ENCODE measurements at regions not wholly inside any gene's neighbourhood (a gene's known extent, or its start where the extent isn't known, plus 50 kb on each side); places are given as distances from the start of the nearest gene placed in this dataset.

- H3K4me3 ChIP-seq (replicated peaks; ENCODE audit: low read depth, low read length), result no peak overlapping the region
- no peaks in the 10 kb centered on the region for H3K36me3 ChIP-seq (ENCODE audit: control insufficient read depth, insufficient read depth, low read length)
- no peaks in the 10 kb centered on the region for H3K27me3 ChIP-seq (replicated peaks; ENCODE audit: control insufficient read depth, insufficient read depth, low read length)
- TF ChIP-seq CTCF (IDR thresholded peaks at IDR 0.05; ENCODE audit: insufficient read depth, low read length, poor library complexity, severe bottlenecking), result no peak
- no peak for DNase-seq (ENCODE audit: extremely low read depth, insufficient read length)
These were observed 260.9 kb downstream of the DUSP6 start for GRCh38 chr12:89091293-89091841.

- Histone ChIP-seq H3K27me3 (replicated peaks; ENCODE audit: control insufficient read depth, insufficient read depth, low read length) (no peaks in the 10 kb centered on the region), H3K4me3 (replicated peaks; ENCODE audit: low read depth, low read length) (no peak overlapping the region), H3K36me3 (ENCODE audit: control insufficient read depth, insufficient read depth, low read length) (no peaks in the 10 kb centered on the region)
- no peak for TF ChIP-seq CTCF (IDR thresholded peaks at IDR 0.05; ENCODE audit: insufficient read depth, low read length, poor library complexity, severe bottlenecking)
- no peak for DNase-seq (ENCODE audit: extremely low read depth, insufficient read length)
These were observed 263.0 kb downstream of the DUSP6 start for GRCh38 chr12:89089264-89089663.

GRCh38 chr12:89087876-89088275, 264.4 kb downstream of the DUSP6 start:
- Histone ChIP-seq H3K4me3 (replicated peaks; ENCODE audit: low read depth, low read length) (no peak overlapping the region), H3K27me3 (replicated peaks; ENCODE audit: control insufficient read depth, insufficient read depth, low read length) (no peaks in the 10 kb centered on the region), H3K36me3 (ENCODE audit: control insufficient read depth, insufficient read depth, low read length) (no peaks in the 10 kb centered on the region)
- DNase-seq (ENCODE audit: extremely low read depth, insufficient read length), result no peak
- no peak for TF ChIP-seq CTCF (IDR thresholded peaks at IDR 0.05; ENCODE audit: insufficient read depth, low read length, poor library complexity, severe bottlenecking)

- no peak for TF ChIP-seq CTCF (IDR thresholded peaks at IDR 0.05; ENCODE audit: insufficient read depth, low read length, poor library complexity, severe bottlenecking)
- no peak overlapping the region for H3K4me3 ChIP-seq (replicated peaks; ENCODE audit: low read depth, low read length)
- H3K36me3 ChIP-seq (ENCODE audit: control insufficient read depth, insufficient read depth, low read length), result no peaks in the 10 kb centered on the region
- DNase-seq (ENCODE audit: extremely low read depth, insufficient read length), result no peak
- H3K27me3 ChIP-seq (replicated peaks; ENCODE audit: control insufficient read depth, insufficient read depth, low read length), result no peaks in the 10 kb centered on the region
These were observed 265.0 kb downstream of the DUSP6 start for GRCh38 chr12:89087149-89087825.

- TF ChIP-seq CTCF (IDR thresholded peaks at IDR 0.05; ENCODE audit: insufficient read depth, low read length, poor library complexity, severe bottlenecking), result no peak
- Histone ChIP-seq H3K27me3 (replicated peaks; ENCODE audit: control insufficient read depth, insufficient read depth, low read length) (no peaks in the 10 kb centered on the region), H3K4me3 (replicated peaks; ENCODE audit: low read depth, low read length) (no peak overlapping the region), H3K36me3 (ENCODE audit: control insufficient read depth, insufficient read depth, low read length) (no peaks in the 10 kb centered on the region)
- no peak for DNase-seq (ENCODE audit: extremely low read depth, insufficient read length)
These were observed 266.9 kb downstream of the DUSP6 start for GRCh38 chr12:89085421-89085820.

Measured in GM06990 (cell line).